CD8-positive, alpha-beta memory T cell (primary cell): ENCODE measurements at regions not wholly inside any gene's neighbourhood (a gene's known extent, or its start where the extent isn't known, plus 50 kb on each side); places are given as distances from the start of the nearest gene placed in this dataset.
"Not testable (repeated sequence)": the region's sequence is repeated elsewhere in the genome, so short reads cannot be mapped to it uniquely, and the experiment has no call there.

Source experiments
- CTCF ChIA-PET: fragments of 350-600 bp; sonication (Branson Sonifier 250); formaldehyde crosslinking; loops from one replicate; lab custom pipeline; 2021; ENCODE audit warnings: antibody characterized with exemption; lab: Charles Lee
- POLR2A ChIA-PET: fragments of 350-600 bp; sonication (Branson Sonifier 250); formaldehyde crosslinking; loops from one replicate; lab custom pipeline; 2021; ENCODE audit warnings: antibody characterized with exemption; lab: Charles Lee
- DNase-seq, 5 donors: peaks; one replicate each; pipeline versions ENCODE4 v3.0.0 to v3.0.0-alpha.2; 2020 to 2022; ENCODE audit warnings: mixed read lengths in 1 of 5
- H3K27ac ChIP-seq: one replicate; pipeline ENCODE4 v1.7.0; 2013; ENCODE audit warnings: low read depth, mild to moderate bottlenecking, low read length, moderate library complexity
- H3K27me3 ChIP-seq: 2 replicates; pipeline ENCODE4 v1.7.0; 2013; ENCODE audit warnings: low read length, mild to moderate bottlenecking; ENCODE audit not compliant: insufficient read depth, poor library complexity, severe bottlenecking
- H3K36me3 ChIP-seq: 2 replicates; pipeline ENCODE4 v1.7.0; 2013; ENCODE audit warnings: mild to moderate bottlenecking, low read length, moderate library complexity; ENCODE audit not compliant: insufficient read depth
- H3K4me1 ChIP-seq: 2 replicates; pipeline ENCODE4 v1.7.0; 2013; ENCODE audit warnings: mild to moderate bottlenecking, low read length, moderate library complexity; ENCODE audit not compliant: insufficient read depth
- H3K4me3 ChIP-seq: 2 replicates; pipeline ENCODE4 v1.7.0; 2013; ENCODE audit warnings: mild to moderate bottlenecking, low read length
- H3K9me3 ChIP-seq: 2 replicates; pipeline ENCODE4 v1.7.0; 2013; ENCODE audit warnings: mild to moderate bottlenecking, low read length
- H3K27ac Mint-ChIP-seq, 8 donors: one replicate each; pipeline ENCODE4 v1.8.0; 2020 to 2021; ENCODE audit warnings: mixed read lengths in 8 of 8, mild to moderate bottlenecking in 6 of 8, inconsistent platforms in 3 of 8, moderate library complexity in 3 of 8
- H3K27me3 Mint-ChIP-seq, 2 donors: one replicate each; pipeline ENCODE4 v1.8.0; 2020 to 2021; ENCODE audit warnings: mixed read lengths in 2 of 2, mild to moderate bottlenecking in 1 of 2, moderate library complexity in 1 of 2
- H3K36me3 Mint-ChIP-seq, 3 donors: one replicate each; pipeline ENCODE4 v1.8.0; 2020 to 2021; ENCODE audit warnings: mixed read lengths in 3 of 3, inconsistent platforms in 1 of 3, mild to moderate bottlenecking in 1 of 3
- H3K4me1 Mint-ChIP-seq, 3 donors: one replicate each; pipeline ENCODE4 v1.8.0; 2020 to 2021; ENCODE audit warnings: mixed read lengths in 3 of 3, inconsistent platforms in 1 of 3, mild to moderate bottlenecking in 1 of 3
- H3K4me3 Mint-ChIP-seq, 7 donors: one replicate each; pipeline ENCODE4 v1.8.0; 2020 to 2021; ENCODE audit warnings: mixed read lengths in 7 of 7, mild to moderate bottlenecking in 6 of 7, moderate library complexity in 4 of 7, inconsistent platforms in 2 of 7
- H3K9me3 Mint-ChIP-seq, 5 donors: one replicate each; pipeline ENCODE4 v1.8.0; 2020 to 2022; ENCODE audit warnings: mixed read lengths in 5 of 5, mild to moderate bottlenecking in 3 of 5, moderate library complexity in 2 of 5, inconsistent platforms in 1 of 5

DNA sequence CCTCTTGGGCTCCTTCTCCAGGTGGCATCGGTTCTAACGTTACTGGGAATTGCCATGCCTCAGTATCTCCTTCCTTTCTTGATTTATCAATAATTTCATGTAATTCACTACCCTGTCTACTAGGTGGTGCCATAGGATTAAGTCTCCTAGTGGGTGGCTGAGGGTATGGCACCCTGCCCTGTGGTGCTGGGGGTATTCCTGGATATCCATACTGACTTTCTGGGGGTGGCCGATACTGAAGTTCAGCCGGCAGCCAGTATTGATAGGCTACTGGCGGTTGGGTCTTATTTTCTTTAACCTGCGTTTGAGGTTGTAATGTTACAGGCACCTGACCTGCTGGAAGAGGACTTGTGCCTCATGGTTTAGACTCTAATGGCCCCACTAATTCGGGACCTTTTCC lies 699.4 kb upstream of the CDH6 start:
- not testable (repeated sequence) for H3K4me1 Mint-ChIP-seq

DNA sequence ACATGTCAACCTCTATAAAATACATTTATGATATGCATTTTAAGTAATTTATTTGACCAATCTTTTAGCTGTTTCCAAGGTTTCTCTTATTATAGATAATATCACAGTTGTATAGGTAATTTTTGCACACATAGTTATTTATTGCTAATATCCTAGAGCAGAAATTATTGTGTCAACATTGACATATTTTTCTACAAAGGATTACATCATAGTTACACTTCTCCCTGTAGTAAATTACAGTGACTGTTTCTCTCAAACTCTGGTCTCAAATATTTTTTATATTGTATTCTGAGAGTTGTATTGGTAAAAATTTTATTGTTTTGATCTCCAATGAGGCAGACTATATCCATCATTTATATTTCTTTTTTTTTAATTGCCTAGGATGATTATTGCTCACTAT lies 714.4 kb upstream of the CDH6 start:
- ChIA-PET POLR2A (no interaction called here), CTCF (no interaction called here)
- Histone ChIP-seq H3K36me3 (no peaks in the 10 kb centered on the region), H3K9me3 (no peaks in the 10 kb centered on the region), H3K4me1 (no peaks in the 10 kb centered on the region), H3K4me3 (no peak overlapping the region), H3K27me3 (no peaks in the 10 kb centered on the region), H3K27ac (no peak overlapping the region)
- no peaks in the 10 kb centered on the region for H3K4me1 Mint-ChIP-seq
- no peak overlapping the region for H3K27ac Mint-ChIP-seq
- H3K4me3 Mint-ChIP-seq: no peak overlapping the region
- H3K27me3 Mint-ChIP-seq: peaks cover 0 to 2% of the 10 kb centered on the region in 2 donors
- DNase-seq: no peak
- peaks cover 14 to 39% (median 15%) of the 10 kb centered on the region in 5 donors for H3K9me3 Mint-ChIP-seq
- H3K36me3 Mint-ChIP-seq: no peaks in the 10 kb centered on the region

More for the DNA sequence above, 699.4 kb upstream of the CDH6 start:
- H3K27ac ChIP-seq, H3K27ac Mint-ChIP-seq, DNase-seq, H3K36me3 Mint-ChIP-seq, H3K36me3 ChIP-seq, H3K4me3 Mint-ChIP-seq, H3K9me3 ChIP-seq, POLR2A ChIA-PET, H3K27me3 ChIP-seq, CTCF ChIA-PET, H3K4me1 ChIP-seq, H3K4me3 ChIP-seq, H3K27me3 Mint-ChIP-seq: not testable (repeated sequence)
- peaks cover 4 to 15% (median 12%) of the 10 kb centered on the region in 5 donors for H3K9me3 Mint-ChIP-seq

DNA sequence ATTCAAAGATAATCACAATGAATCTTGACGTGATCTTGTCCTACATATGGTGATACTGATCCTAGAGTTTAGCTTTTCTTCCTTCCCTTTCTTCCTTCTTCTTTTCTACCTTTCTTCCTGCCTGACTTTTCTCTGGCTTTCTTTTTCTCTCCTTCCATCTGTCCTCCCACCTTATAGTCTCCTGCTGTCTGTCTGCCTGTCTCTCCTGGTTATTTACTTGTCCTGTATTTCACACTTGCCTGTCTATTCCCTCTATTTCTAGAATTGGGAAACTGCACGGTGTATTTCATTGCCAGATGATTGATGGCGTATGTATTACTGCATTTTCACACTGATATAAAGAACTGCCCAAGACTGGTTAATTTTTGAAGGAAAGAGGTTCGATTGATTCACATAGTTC lies 718.1 kb upstream of the CDH6 start:
- POLR2A ChIA-PET: no interaction called here
- no peak overlapping the region for H3K27ac ChIP-seq
- no peak for DNase-seq
- H3K27ac Mint-ChIP-seq: no peak overlapping the region
- H3K36me3 Mint-ChIP-seq: no peaks in the 10 kb centered on the region
- no peaks in the 10 kb centered on the region for H3K27me3 ChIP-seq
- H3K4me1 Mint-ChIP-seq: no peaks in the 10 kb centered on the region
- H3K27me3 Mint-ChIP-seq: peaks cover 0 to 2% of the 10 kb centered on the region in 2 donors
- no peaks in the 10 kb centered on the region for H3K4me1 ChIP-seq
- H3K36me3 ChIP-seq: no peaks in the 10 kb centered on the region
- CTCF ChIA-PET: no interaction called here
- H3K4me3 ChIP-seq: no peak overlapping the region
- no peaks in the 10 kb centered on the region for H3K9me3 ChIP-seq
- H3K4me3 Mint-ChIP-seq: no peak overlapping the region
- peaks cover 11 to 30% (median 21%) of the 10 kb centered on the region in 5 donors for H3K9me3 Mint-ChIP-seq

DNA sequence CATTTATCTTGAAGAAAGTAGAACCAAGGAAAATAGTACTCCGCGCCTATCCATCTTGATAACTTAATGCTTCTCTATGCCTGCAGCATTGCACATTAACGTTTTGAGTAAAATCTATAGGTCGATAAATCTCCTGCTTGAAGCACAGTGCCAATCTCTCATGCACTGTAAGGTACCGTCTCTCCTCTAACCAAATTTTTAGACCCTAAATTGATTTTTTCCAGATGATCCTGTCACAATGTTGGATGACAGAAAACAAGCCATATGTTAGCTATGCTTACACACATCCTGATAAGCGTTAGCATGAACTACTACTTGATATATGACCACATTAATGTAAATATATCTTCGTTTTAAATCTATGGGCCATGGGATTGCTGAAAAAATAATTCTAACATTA lies 723.8 kb upstream of the CDH6 start:
- Mint-ChIP-seq H3K4me1 (no peaks in the 10 kb centered on the region), H3K27me3 (no peaks in the 10 kb centered on the region), H3K4me3 (no peak overlapping the region), H3K36me3 (no peaks in the 10 kb centered on the region), H3K27ac (no peak overlapping the region), H3K9me3 (peaks cover 4 to 33% (median 17%) of the 10 kb centered on the region in 5 donors)
- no peaks in the 10 kb centered on the region for H3K4me1 ChIP-seq
- no peaks in the 10 kb centered on the region for H3K27me3 ChIP-seq
- POLR2A ChIA-PET: no interaction called here
- CTCF ChIA-PET: no interaction called here
- H3K9me3 ChIP-seq: no peaks in the 10 kb centered on the region
- no peaks in the 10 kb centered on the region for H3K36me3 ChIP-seq
- DNase-seq: no peak
- no peak overlapping the region for H3K4me3 ChIP-seq
- no peak overlapping the region for H3K27ac ChIP-seq

DNA sequence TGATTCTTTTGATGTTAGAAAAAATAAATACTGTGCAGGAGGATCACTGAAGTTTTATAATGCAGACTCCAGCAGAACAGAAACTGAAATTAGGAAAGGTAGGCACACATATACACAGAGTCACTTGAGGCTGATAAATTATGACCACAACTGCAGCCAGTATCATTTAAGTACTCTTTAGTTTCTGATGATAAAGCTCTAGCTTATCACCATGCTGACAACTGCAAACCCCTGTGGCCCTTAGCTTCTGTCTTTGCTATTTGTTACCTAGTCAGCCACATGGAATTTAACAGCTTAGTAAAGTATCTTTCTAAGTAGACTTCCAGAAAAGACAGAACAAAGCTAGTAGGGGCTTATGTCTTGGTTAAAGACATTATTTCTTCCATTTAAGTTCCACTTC lies 734.8 kb upstream of the CDH6 start:
- H3K36me3 Mint-ChIP-seq: no peaks in the 10 kb centered on the region
- peaks cover 5 to 27% (median 13%) of the 10 kb centered on the region in 5 donors for H3K9me3 Mint-ChIP-seq
- Histone ChIP-seq H3K27me3 (no peaks in the 10 kb centered on the region), H3K36me3 (no peaks in the 10 kb centered on the region), H3K27ac (no peak overlapping the region), H3K9me3 (no peaks in the 10 kb centered on the region), H3K4me1 (no peaks in the 10 kb centered on the region), H3K4me3 (no peak overlapping the region)
- no peak overlapping the region for H3K27ac Mint-ChIP-seq
- POLR2A ChIA-PET: no interaction called here
- no peak for DNase-seq
- no peaks in the 10 kb centered on the region for H3K27me3 Mint-ChIP-seq
- H3K4me1 Mint-ChIP-seq: no peaks in the 10 kb centered on the region
- CTCF ChIA-PET: no interaction called here
- H3K4me3 Mint-ChIP-seq: no peak overlapping the region

DNA sequence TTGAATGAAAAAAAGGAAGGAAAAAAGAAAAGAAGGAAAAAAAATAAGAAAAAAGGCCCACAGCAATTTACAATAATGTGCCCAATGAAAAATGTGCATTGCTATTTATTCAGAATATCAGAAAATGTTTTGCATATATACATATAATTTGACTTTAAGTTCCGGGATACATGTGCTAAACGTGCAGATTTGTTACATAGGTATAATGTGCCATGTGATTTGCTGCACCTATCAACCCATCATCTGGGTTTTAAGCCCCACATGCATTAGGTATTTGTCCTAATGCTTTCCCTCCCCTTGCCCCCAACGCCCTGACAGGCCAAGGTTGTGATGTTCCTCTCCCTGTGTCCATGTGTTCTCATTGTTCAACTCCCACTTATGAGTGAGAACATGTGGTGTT lies 738.0 kb upstream of the CDH6 start:
- H3K27ac ChIP-seq, CTCF ChIA-PET, H3K4me1 ChIP-seq, H3K36me3 ChIP-seq, H3K27ac Mint-ChIP-seq, H3K4me3 Mint-ChIP-seq, H3K36me3 Mint-ChIP-seq, DNase-seq, H3K9me3 ChIP-seq, H3K4me1 Mint-ChIP-seq, H3K27me3 ChIP-seq, H3K4me3 ChIP-seq, H3K27me3 Mint-ChIP-seq, POLR2A ChIA-PET: not testable (repeated sequence)
- H3K9me3 Mint-ChIP-seq: peaks cover 9 to 32% (median 12%) of the 10 kb centered on the region in 5 donors

DNA sequence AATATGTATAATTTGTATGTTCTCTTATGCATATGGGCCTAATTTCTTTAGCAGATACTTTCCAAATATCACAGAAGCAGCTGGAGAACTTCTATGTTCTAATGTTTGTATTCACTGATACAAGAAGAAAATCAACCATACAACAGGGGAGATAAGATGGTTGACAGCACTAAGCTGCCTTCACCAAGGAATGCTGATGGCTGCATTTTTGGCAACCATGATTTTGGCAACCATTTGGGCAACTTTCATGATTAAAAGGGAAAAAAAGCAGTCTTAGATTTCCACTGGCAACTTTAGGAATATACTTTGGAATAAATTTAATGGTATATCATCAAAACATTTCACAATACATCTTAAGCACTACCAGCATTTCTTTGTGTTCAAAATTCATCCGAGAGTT lies 740.3 kb upstream of the CDH6 start:
- Mint-ChIP-seq H3K9me3 (peaks cover 10 to 32% (median 12%) of the 10 kb centered on the region in 5 donors), H3K36me3 (no peaks in the 10 kb centered on the region), H3K27me3 (peaks cover 0 to 1% of the 10 kb centered on the region in 2 donors), H3K4me3 (no peak overlapping the region), H3K27ac (no peak overlapping the region), H3K4me1 (no peaks in the 10 kb centered on the region)
- H3K36me3 ChIP-seq: no peaks in the 10 kb centered on the region
- no peak overlapping the region for H3K27ac ChIP-seq
- H3K9me3 ChIP-seq: no peaks in the 10 kb centered on the region
- H3K4me3 ChIP-seq: no peak overlapping the region
- no peaks in the 10 kb centered on the region for H3K4me1 ChIP-seq
- ChIA-PET POLR2A (no interaction called here), CTCF (no interaction called here)
- DNase-seq: no peak
- no peaks in the 10 kb centered on the region for H3K27me3 ChIP-seq

DNA sequence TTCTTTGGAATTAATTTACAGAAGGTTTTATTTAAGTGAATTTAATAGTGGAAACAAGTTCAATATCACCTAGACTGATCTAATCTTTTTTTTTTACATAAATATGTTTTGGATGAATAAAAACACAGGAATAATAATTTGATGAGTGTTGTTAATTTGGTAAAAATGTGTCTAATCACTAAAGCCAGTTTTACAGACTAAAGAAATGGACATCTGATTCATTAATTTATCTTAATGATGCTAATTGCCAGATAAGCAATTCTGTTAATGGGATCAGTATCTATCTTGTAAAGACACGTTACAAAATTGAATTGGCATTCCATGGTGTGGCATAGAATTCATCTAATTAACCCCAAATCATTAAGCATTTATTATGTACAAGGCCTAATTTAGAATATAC lies 743.3 kb upstream of the CDH6 start:
- Histone ChIP-seq H3K4me3 (no peak overlapping the region), H3K4me1 (no peaks in the 10 kb centered on the region), H3K27ac (no peak overlapping the region), H3K27me3 (no peaks in the 10 kb centered on the region), H3K9me3 (no peaks in the 10 kb centered on the region), H3K36me3 (no peaks in the 10 kb centered on the region)
- peaks cover 0 to 1% of the 10 kb centered on the region in 2 donors for H3K27me3 Mint-ChIP-seq
- no peak for DNase-seq
- no peaks in the 10 kb centered on the region for H3K36me3 Mint-ChIP-seq
- H3K27ac Mint-ChIP-seq: no peak overlapping the region
- POLR2A ChIA-PET: no interaction called here
- H3K4me1 Mint-ChIP-seq: no peaks in the 10 kb centered on the region
- CTCF ChIA-PET: no interaction called here
- no peak overlapping the region for H3K4me3 Mint-ChIP-seq
- peaks cover 10 to 44% (median 13%) of the 10 kb centered on the region in 5 donors for H3K9me3 Mint-ChIP-seq

DNA sequence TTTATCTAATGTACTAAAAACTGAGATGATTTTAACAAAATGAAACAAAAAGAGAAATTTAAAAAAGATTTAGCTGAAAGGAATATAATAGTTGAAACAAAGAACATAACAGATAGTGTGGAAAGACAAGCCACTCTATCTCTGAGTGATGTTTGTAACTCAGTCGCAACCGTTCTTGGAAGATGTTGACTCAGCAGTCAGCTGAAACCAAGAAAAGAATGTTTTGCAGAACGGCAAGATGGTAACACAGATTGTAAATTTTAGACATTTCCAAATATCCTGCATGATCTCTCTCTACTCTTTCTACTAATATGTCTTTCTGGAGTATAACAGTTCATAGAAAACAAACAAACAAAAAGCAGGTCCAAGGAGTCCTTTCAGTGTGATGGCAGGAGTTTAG lies 746.1 kb upstream of the CDH6 start:
- H3K27ac ChIP-seq: no peak overlapping the region
- Mint-ChIP-seq H3K27ac (no peak overlapping the region), H3K27me3 (peaks cover 0 to 1% of the 10 kb centered on the region in 2 donors), H3K4me3 (no peak overlapping the region), H3K4me1 (no peaks in the 10 kb centered on the region), H3K36me3 (no peaks in the 10 kb centered on the region), H3K9me3 (peaks cover 4 to 44% (median 16%) of the 10 kb centered on the region in 5 donors)
- no peaks in the 10 kb centered on the region for H3K36me3 ChIP-seq
- H3K27me3 ChIP-seq: no peaks in the 10 kb centered on the region
- H3K9me3 ChIP-seq: no peaks in the 10 kb centered on the region
- ChIA-PET POLR2A (no interaction called here), CTCF (no interaction called here)
- no peaks in the 10 kb centered on the region for H3K4me1 ChIP-seq
- DNase-seq: no peak
- H3K4me3 ChIP-seq: no peak overlapping the region
